GM18867 (cell line): ENCODE measurements at regions not wholly inside any gene's neighbourhood (a gene's known extent, or its start where the extent isn't known, plus 50 kb on each side); places are given as distances from the start of the nearest gene placed in this dataset.

Source experiments
- ATAC-seq: cut with Tn5 transposase; IDR thresholded peaks from one replicate; pipeline ENCODE4 v1.9.1; 2021; ENCODE audit warnings: mild to moderate bottlenecking, moderate library complexity; ENCODE audit not compliant: unreplicated experiment

- no peak for ATAC-seq
Measured at GRCh38 chr20:59429396-59429795, 129.0 kb downstream of the EDN3 start.

- ATAC-seq: no peak
Measured at GRCh38 chr20:59431014-59431413, 130.6 kb downstream of the EDN3 start.

DNA sequence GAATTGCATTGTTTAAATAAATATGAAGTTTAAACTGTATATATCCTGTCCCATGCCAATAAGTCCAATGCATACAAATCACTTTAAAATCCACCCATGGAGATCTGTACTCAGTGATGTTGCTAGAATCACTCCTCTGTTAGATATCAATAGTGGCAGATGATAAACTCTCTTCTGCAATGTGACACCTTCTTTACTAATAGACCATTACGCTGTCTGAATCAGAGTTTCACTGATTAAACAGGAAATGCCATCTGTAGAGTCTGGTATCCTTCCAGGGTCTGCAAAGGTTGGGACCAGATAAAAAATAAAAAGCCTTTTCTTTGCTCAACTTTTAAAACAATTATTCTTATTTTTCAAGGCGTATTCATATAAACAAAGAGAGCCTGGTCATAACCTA is 134.5 kb downstream of the EDN3 start:
- ATAC-seq: no peak

GRCh38 chr20:59435518-59435917 is 135.1 kb downstream of the EDN3 start:
- ATAC-seq: no peak

GRCh38 chr20:59437601-59438031 is 137.2 kb downstream of the EDN3 start:
- ATAC-seq: no peak

- ATAC-seq: no peak
Measured at GRCh38 chr20:59438201-59438600, 137.8 kb downstream of the EDN3 start.

- no peak for ATAC-seq
Measured at GRCh38 chr20:59439243-59439642, 138.8 kb downstream of the EDN3 start.

GRCh38 chr20:59441306-59441705 is 140.9 kb downstream of the EDN3 start:
- ATAC-seq: no peak

DNA sequence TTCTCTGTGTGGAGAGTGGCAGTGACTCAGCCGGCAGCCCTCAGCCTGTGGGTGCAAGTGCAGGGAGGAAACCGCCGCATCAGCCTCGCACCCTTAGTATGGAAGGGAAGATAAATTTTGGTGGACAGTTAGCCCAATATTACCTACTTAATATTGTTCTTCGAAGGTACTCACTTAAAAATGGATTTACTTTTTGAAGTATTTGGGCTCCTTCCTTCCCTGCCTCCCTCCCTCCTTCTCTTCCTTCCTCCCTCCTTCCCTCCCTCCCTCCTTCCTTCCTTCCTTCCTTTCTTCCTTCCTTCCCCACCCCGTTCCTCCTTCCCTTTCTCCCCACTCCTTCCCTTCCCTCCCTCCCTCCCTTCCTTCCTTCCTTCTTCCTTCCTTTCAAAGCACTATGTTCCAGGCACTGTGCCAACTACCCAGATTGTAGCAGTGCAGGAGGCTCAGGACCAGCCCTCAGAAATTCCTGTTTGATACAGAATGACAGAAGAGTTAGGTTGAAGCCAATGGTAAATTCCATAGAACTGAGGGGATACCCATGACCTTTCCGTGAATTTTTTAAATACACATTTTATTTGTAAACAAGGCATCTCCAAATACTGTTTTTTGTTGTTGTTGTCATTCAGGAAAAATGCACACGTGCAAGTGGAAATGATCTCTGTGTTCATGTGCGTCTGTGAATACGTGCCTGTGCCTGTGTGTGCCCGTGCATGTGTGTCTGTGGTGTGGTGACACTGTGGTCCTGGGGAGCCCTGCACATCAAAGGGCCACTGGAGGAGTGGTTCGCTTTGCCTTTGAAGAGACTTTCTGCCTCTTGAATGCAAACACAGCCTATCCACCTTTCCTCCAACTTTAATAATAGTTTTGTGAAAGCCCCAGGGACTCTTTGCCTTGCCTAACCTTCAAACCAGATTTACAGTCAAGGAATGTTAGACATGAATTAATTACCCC is 141.7 kb downstream of the EDN3 start:
- ATAC-seq: no peak

GRCh38 chr20:59443550-59443949 is 143.1 kb downstream of the EDN3 start:
- no peak for ATAC-seq

DNA sequence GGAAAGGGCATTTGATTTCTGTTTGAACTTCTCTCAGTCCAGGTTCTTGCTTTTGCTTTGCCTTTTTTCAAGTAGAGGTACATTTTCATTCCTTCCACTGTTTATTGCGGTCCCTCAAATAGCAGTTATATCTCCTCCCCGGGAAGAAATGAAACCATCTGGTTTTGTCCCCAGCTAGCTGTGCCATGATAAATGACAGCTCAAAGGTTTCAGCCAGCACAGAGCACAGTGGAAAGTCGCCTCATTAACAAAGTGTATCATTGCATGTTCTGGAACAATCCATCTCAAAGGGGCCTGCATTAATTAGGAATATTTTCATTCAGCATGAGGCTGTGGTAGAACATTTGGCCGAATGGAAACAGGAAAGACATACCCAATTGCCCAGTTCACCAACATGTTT is 146.0 kb downstream of the EDN3 start:
- ATAC-seq: no peak

- no peak for ATAC-seq
Measured at GRCh38 chr20:59448196-59448595, 147.8 kb downstream of the EDN3 start.

DNA sequence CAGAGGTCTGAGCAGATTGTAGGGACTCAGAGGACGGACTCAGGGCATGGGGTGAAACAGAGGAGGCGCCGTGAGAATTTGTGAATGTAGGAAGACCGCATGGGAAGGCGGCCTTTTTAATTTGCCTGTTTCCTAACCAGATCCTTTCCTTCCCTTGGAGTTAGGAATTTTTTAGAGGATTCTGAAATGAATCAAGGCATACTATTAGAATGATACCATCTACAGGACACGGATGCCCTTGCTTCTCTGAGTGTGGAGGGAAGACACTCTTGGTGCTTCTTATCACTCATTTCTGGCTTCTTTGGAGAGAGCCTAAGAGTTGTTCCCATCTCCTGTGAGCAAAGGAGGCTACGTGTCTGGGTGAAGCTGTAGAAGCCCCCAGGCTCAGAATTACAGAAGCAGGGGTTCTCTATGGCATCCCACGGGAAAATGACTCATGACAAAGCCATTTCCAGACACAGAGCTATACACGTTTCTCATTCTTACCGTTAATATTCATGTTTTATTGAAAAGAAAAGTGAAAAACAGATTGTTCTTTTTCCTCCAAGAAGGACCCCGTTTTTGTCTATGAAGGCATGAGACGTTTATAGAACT is 148.5 kb downstream of the EDN3 start:
- ATAC-seq: no peak

DNA sequence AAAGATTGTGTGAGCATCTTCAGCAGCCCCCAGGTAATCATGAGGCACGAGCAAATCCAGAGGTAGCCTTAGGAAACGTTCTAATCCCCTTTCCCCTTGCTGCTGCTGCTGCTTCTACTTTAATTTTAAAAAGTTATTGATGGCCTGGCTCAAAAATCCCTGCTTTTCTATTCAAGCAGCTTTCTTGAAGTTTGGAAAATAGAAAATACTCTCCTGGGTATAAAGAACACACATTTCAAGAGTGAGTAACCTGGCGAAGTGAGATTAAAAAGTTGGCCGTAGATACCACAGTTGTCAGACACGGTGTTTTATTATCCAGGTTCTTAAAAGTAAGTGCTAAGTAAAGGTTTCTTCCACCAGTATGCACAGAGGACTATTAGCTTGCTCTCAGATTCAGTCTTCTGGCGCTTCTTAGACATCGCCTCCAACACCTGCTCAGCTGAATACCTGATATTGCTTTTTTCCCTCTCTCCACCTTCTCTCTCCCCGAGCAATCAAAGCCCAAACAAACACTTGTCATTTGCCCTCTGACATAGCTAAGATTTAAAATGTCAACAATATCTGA is 150.7 kb downstream of the EDN3 start:
- no peak for ATAC-seq

DNA sequence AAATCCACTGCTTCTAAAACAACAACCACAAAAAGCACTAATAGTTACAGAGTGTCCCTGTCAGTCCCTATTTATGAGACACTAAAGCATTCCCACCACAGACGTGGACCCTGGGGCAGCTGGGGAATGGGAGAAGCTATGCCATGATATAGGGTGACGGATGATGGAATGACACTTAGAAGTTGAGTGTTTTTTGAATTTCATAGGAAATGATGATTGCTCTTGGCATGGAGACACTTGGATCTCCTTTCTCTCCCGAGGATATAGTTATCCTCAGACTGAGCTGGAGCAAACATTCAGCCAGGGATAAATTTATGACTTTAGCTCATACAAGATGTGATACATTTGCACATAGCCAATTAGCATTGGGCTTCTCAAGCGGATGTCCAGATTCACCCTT is 151.2 kb downstream of the EDN3 start:
- ATAC-seq: no peak

DNA sequence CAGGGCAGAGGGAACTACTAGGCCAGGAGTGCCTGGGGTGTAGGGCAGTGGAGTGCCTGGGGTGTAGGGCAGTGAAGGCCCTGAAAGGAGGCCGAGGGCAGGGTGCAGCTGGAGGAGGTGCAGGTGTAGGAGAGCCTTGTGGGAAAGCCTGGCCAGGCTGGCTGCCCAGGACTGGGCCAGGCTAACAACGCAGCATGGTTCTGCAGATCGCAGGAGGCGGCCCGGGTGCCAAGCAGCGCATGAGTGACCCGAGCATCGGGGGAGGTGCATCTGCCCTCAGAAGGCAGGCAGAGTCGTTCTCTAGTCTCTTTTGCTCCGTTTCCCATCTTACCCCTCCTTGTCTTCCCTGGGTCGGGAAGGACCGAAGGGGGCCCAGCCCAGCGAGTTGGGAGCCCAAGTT is 151.5 kb upstream of the PHACTR3 start:
- no peak for ATAC-seq

DNA sequence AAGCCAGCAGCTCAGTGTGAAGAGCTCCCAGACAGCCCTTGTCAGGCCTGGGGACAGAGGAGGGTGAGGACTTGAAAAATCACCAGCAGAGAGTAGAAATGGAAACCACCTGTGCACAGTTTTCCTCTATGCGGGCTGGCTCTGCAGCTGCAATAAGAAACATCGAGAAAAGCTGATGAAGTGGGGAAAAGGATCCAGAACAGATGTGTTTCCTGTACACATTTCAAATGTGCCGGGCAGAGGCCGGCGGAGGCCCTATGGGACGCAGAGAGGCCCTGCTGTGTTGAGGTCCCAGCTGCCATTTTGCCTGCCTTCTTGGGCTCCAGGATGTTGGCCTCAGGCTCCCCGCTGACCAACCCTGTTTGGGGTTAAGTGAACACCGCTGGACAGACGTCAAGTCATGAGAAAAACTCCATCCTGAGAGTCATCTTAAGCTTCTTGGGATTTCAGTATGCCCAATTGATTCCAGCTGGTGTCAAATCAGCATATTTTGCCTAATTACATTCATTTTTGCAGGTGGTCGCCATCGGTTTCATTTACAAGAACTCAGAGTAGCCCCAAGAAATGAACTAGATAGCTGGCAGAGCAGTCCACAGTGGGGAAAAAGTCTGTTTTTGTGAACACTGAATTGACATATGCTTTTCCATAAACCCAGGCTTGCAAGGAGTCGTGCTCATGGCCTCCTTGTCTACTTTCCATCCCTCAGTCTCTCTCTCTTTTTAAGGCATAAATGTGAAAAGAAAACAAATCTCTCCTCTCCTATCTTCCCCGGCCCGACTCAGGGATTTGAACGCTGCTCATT is 150.4 kb upstream of the PHACTR3 start:
- ATAC-seq: no peak

DNA sequence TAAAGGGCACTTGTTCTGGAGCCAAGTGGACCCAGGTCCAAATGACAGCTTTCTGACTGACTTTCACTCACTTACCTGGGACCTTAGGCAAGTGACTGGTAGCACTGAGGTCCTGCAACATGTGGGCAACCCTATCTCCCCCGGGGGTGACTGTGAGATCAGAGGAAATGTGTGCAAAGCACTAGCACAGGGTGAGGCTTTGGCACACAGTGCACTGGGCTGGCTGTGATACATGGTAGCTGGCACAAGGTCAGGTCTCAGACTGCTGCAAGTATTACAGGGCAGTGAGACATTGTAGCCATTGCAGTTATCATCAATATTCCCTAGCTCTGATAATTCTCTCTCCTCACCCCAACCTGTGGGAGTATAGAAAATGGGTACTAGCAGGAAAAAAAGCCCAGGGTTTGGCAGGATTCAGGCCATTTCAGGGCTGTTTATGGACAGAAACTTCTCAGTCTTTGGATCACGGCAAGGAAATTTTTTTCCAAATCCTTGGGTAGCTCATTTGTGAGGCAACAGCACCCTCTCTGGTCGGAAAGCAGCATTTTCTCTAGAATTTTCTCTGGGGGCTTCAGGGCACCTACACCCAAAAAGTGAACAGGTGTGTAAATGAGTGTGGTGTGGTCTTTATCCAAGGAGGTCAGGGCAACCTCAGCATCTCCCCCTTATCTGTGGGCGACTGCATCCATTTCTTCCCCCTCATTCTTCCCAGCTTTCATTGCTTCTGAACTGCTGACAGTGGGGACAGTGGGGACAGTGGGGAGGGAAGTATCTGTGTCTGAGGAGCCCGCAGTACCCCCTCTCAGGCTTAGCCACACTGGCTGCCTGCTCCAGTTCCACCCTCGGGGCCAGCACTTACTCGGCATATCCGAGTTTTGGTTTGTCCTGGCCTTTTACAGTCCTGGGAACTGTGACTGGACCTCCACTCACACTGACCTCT is 148.7 kb upstream of the PHACTR3 start:
- no peak for ATAC-seq

DNA sequence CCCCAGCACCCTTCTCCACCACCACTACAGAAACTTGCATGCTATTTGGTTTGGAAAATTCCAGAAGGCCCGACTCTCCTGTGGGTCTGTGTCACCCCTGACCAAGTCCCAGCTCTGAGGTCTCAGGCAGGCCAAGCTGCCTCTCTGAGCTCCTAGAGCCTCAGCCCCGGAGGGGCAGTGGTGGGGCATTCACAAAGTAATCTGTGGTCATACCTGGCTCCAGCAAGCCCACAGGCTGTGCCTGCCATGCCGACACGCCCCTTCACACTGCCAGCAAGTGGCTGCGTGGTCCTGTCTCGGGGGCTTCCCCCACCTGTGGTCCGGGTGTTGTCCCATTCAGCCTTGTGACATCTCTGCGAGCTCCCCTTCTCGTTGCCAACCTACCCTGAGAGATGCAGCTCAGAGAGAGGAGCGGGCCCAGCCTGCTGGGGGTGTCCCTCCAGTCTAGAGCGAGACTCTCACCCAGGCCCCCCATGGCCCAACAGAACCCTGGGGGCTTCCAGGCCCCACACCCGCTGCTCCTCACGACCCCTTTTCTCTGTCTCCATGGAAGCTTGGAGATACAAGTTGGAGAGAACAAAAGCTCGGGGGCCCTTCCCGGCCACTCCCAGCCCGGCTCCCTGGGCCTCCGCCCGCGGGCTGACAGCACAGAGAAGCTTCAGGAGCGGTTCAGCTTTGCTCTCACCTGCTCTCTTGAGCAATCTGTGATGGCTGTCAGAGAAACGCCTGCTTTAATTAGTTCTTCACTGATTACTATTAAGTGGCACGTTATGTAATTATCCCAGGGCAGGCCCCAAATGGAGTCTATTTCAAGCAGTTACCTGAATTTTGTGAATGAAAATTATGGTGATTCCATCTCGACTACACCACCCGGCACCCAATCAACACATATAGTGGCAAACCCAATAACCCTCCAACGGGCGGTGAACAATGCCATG is 147.7 kb upstream of the PHACTR3 start:
- ATAC-seq: no peak
